ENCODE measurements at regions not wholly inside any gene's neighbourhood (a gene's known extent, or its start where the extent isn't known, plus 50 kb on each side); places are given as distances from the start of the nearest gene placed in this dataset.
A peak's percentile ranks its signal among the peaks of the same experiment; 100 is the strongest.

DNA sequence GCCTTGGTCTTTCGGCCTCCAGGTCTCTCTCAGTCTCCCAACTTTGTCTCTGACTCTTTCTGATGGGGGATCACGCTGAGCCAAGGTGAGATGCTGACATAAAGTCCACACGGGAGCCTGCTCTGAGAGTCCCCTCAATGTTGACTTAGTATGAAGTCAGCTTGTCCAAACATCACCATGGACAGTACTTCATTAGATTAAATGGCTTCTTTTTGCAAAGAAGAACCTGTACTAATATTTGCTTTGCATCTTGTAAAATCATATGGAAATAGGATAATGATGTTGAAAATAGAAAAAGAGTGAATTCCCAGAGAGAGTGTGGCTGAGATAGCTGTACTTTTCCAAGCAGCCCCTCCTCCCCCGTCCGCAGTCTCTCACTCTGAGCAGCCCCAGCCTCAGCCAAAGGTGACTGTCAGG lies 56.7 kb upstream of the SIAH1 start:
- Histone ChIP-seq H4K20me1 (ENCODE audit: insufficient read depth, low read length) (no peaks in the 10 kb centered on the region), H3K36me3 (ENCODE audit: control insufficient read depth, insufficient read depth, low read length) (no peaks in the 10 kb centered on the region), H2BK15ac (ENCODE audit: low read depth, low read length) (no peak overlapping the region), H2BK120ac (ENCODE audit: low read depth, low read length) (peak overlapping the region; percentile 26; the same call in 1 of the 2 replicates), H3K4me3 (ENCODE audit: insufficient read depth, low read depth, low read length) (no peak overlapping the region), H4K8ac (ENCODE audit: low read depth in 2 of 2, low read length in 2 of 2) (no peak overlapping the region), H3K18ac (ENCODE audit: low read depth, low read length) (no peak overlapping the region), H2AK5ac (ENCODE audit: low read depth, low read length) (0 out of 2 replicates have a peak overlapping the region, but pooled peaks have one; percentile 13), H4K91ac (ENCODE audit: insufficient read depth, low read depth, low read length) (peak overlapping the region; percentile 32; the same call in 1 of the 2 replicates), H3K4me2 (ENCODE audit: low read depth, low read length) (no peak overlapping the region), H3K4ac (ENCODE audit: low read depth, low read length) (no peak overlapping the region), H3K23ac (ENCODE audit: low read depth, low read length) (0 out of 2 replicates have a peak overlapping the region, but pooled peaks have one; percentile 7), H4K5ac (ENCODE audit: low read depth, low read length) (no peak overlapping the region), H3K27me3 (ENCODE audit: control insufficient read depth, insufficient read depth, low read length) (no peaks in the 10 kb centered on the region), H2BK5ac (ENCODE audit: low read depth, low read length, poor library complexity, severe bottlenecking) (no peak overlapping the region), H3K14ac (replicated peaks; ENCODE audit: low read depth, low read length) (no peak overlapping the region), H3K56ac (ENCODE audit: extremely low read depth, insufficient read depth, low read length) (no peak overlapping the region), H2AK9ac (replicated peaks; ENCODE audit: low read depth, low read length, poor library complexity) (no peak overlapping the region), H2BK20ac (ENCODE audit: low read depth, low read length) (no peak overlapping the region), H3K9me3 (ENCODE audit: control insufficient read depth, insufficient read depth, low read length) (no peaks in the 10 kb centered on the region), H3K9me1 (ENCODE audit: insufficient read depth, low read length) (peaks cover 5% of the 10 kb centered on the region; the same call in 1 of the 2 replicates), H3K79me1 (ENCODE audit: low read depth in 1 of 2, low read length in 2 of 2) (no peaks in the 10 kb centered on the region; a peak in 1 of 4 replicates), H2AFZ (replicated peaks; ENCODE audit: low read length, poor library complexity) (peak overlapping the region; percentile 59), H3K4me1 (ENCODE audit: control insufficient read depth, insufficient read depth, low read length) (peaks cover 6% of the 10 kb centered on the region), H3K27ac (ENCODE audit: insufficient read depth, low read length) (no peak overlapping the region), H3K9ac (ENCODE audit: low read depth, low read length) (no peak overlapping the region)
- 90% methylated on average over 2 of the region's 5 CpGs; no CpG with 5 or more reads in 1 of the 2 experiments for WGBS, 2 experiments (ENCODE audit: extremely low coverage in 2 of 2, insufficient read length in 1 of 2)
- intact Hi-C loops (cut with micrococcal nuclease) (no loop called here), in situ Hi-C loops (cut with MboI; ENCODE audit: low sequenced_read_pairs) (no loop called here), dilution Hi-C loops (cut with HindIII; ENCODE audit: low sequenced_read_pairs, unreplicated experiment) (no loop called here)
- DNase-seq, result no peak
- POLR2A ChIA-PET (ENCODE audit: unreplicated experiment), result interaction anchor here (0.6 kb wide), 1 partner anchor 57 kb away, joined by 3 read pairs; the partner anchor contains the start of gene SIAH1
- BruUV-seq (replicated peaks), result no TSS peak
- no peak for ATAC-seq (ENCODE audit: low read depth)
- TF ChIP-seq RAD21 (IDR thresholded peaks at IDR 0.05; ENCODE audit: low read length) (no peak), NFE2L2 (IDR thresholded peaks at IDR 0.05; ENCODE audit: low read depth, low read length) (no peak), MAFK (IDR thresholded peaks at IDR 0.05; ENCODE audit: low read depth, low read length) (no peak), MXI1 (IDR thresholded peaks at IDR 0.05; ENCODE audit: borderline replicate concordance, low read depth, low read length) (no peak), CEBPB (IDR thresholded peaks at IDR 0.05; ENCODE audit: low read depth, low read length) (no peak), RCOR1 (IDR thresholded peaks at IDR 0.05; ENCODE audit: insufficient replicate concordance, low read length) (no peak), SMC3 (IDR thresholded peaks at IDR 0.05; ENCODE audit: low read depth, low read length) (no peak)
- TF ChIP-seq, protein P1, sequence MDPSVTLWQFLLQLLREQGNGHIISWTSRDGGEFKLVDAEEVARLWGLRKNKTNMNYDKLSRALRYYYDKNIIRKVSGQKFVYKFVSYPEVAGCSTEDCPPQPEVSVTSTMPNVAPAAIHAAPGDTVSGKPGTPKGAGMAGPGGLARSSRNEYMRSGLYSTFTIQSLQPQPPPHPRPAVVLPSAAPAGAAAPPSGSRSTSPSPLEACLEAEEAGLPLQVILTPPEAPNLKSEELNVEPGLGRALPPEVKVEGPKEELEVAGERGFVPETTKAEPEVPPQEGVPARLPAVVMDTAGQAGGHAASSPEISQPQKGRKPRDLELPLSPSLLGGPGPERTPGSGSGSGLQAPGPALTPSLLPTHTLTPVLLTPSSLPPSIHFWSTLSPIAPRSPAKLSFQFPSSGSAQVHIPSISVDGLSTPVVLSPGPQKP (IDR thresholded peaks at IDR 0.05; ENCODE audit: borderline replicate concordance, low read depth, low read length), result no peak
- CTCF ChIA-PET, result no interaction called here

All from IMR-90 (cell line).